ENCODE measurements at regions not wholly inside any gene's neighbourhood (a gene's known extent, or its start where the extent isn't known, plus 50 kb on each side); places are given as distances from the start of the nearest gene placed in this dataset.

- ChIA-PET CTCF (no interaction called here), POLR2A (no interaction called here)
- no peaks in the 10 kb centered on the region for H3K4me1 ChIP-seq
- no peaks in the 10 kb centered on the region for H3K9me3 ChIP-seq
- 62% methylated on average over 9 of the region's 9 CpGs for WGBS (ENCODE audit: missing lambda C conversion rate)
- no peak for ATAC-seq
- no peak overlapping the region for H3K4me2 ChIP-seq
- FAIRE-seq: peak; percentile 32
- DNase-seq (ENCODE audit: low read depth in 1 of 2, low spot score in 1 of 2): no peak
- no peak overlapping the region for H3K27ac ChIP-seq
- TF ChIP-seq PBX3 (IDR thresholded peaks at IDR 0.05): no peak
- no peak for TF ChIP-seq CEBPB (IDR thresholded peaks at IDR 0.05)
- no peak for TF ChIP-seq MYC (IDR thresholded peaks at IDR 0.05; ENCODE audit: borderline replicate concordance, low read length)
- TF ChIP-seq HOXA7 (CRISPR knock-in tag; IDR thresholded peaks at IDR 0.05): no peak
- no peak for TF ChIP-seq USF2 (IDR thresholded peaks at IDR 0.05)
- no peak for TF ChIP-seq ELK1 (IDR thresholded peaks at IDR 0.05; ENCODE audit: low read depth, low read length)
- no peak for TF ChIP-seq CBX2 (IDR thresholded peaks at IDR 0.05; ENCODE audit: borderline replicate concordance, low read depth)
- TF ChIP-seq HDAC2 (IDR thresholded peaks at IDR 0.05): no peak
- TF ChIP-seq BHLHE40 (IDR thresholded peaks at IDR 0.05; ENCODE audit: low read depth, low read length): no peak
- no peak for TF ChIP-seq ZNF302 (CRISPR knock-in tag; IDR thresholded peaks at IDR 0.05)
- TF ChIP-seq REST (IDR thresholded peaks at IDR 0.05): no peak
- TF ChIP-seq EHMT2 (IDR thresholded peaks at IDR 0.05; ENCODE audit: low read depth): no peak
- TF ChIP-seq EHF (CRISPR knock-in tag; IDR thresholded peaks at IDR 0.05): no peak
- TF ChIP-seq EP300 (IDR thresholded peaks at IDR 0.05): no peak
- TF ChIP-seq FOXS1 (CRISPR knock-in tag; IDR thresholded peaks at IDR 0.05): no peak
- no peak overlapping the region for H3K4me3 ChIP-seq
Observed at GRCh38 chr17:71232801-71233559, 887.8 kb upstream of the SOX9 start.

- ChIA-PET POLR2A (no interaction called here), CTCF (interaction anchor here (1.4 kb wide), 1 partner anchor 34 kb away, joined by 5 read pairs; no protein-coding TSS in a partner anchor)
- DNase-seq (ENCODE audit: low read depth in 1 of 2, low spot score in 1 of 2): no peak
- no peak overlapping the region for H3K4me3 ChIP-seq
- no peak overlapping the region for H3K4me2 ChIP-seq
- H3K27ac ChIP-seq: no peak overlapping the region
- H3K9me3 ChIP-seq: no peaks in the 10 kb centered on the region
- no peak for TF ChIP-seq FOSL2 (IDR thresholded peaks at IDR 0.05)
- no peak for TF ChIP-seq FOSL2 (CRISPR knock-in tag; IDR thresholded peaks at IDR 0.05)
- no peak for TF ChIP-seq EP300 (IDR thresholded peaks at IDR 0.05)
- TF ChIP-seq SMC3 (IDR thresholded peaks at IDR 0.05): no peak
- TF ChIP-seq NFE2L2 (conservative IDR thresholded peaks at IDR 0.05; ENCODE audit: low read length): no peak
- TF ChIP-seq REST (IDR thresholded peaks at IDR 0.05): no peak
- TF ChIP-seq ZC3H11A (IDR thresholded peaks at IDR 0.05): no peak
- no peak for TF ChIP-seq SREBF2 (IDR thresholded peaks at IDR 0.05)
- TF ChIP-seq HMGXB4 (CRISPR knock-in tag; IDR thresholded peaks at IDR 0.05; ENCODE audit: borderline replicate concordance): no peak
- no peak for FAIRE-seq
- no peak for ATAC-seq
- 66% methylated on average over 7 of the region's 7 CpGs for WGBS (ENCODE audit: missing lambda C conversion rate)
- H3K4me1 ChIP-seq: no peaks in the 10 kb centered on the region
Observed at GRCh38 chr17:71234349-71234748, 886.5 kb upstream of the SOX9 start.
